ENCODE measurements at regions not wholly inside any gene's neighbourhood (a gene's known extent, or its start where the extent isn't known, plus 50 kb on each side); places are given as distances from the start of the nearest gene placed in this dataset.

DNA sequence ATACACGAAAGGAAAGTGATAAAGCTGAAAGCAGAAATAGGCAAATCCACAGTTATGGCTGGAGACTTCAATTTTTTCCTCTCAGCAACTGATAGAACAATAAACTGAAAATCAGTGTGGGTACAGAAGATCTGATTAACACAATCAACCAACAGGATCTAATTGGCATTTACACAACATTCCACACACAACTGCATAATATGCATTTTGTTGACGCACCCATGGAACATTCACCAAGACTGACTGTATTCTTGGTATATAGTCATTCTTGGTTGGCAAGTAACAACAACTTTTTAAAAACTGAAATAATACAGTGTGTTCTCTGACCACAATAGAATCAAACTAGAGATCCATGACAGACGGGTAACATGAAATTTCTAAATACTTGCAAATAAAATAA, 218.7 kb upstream of the S1PR3 start:
- WGBS, 3 donors, result 63 to 88% (median 77%) methylated on average over 3 of the region's 3 CpGs
- no peaks in the 10 kb centered on the region for H3K27me3 ChIP-seq (ENCODE audit: insufficient read depth in 3 of 3, low read length in 2 of 3)
- TF ChIP-seq, protein P1, sequence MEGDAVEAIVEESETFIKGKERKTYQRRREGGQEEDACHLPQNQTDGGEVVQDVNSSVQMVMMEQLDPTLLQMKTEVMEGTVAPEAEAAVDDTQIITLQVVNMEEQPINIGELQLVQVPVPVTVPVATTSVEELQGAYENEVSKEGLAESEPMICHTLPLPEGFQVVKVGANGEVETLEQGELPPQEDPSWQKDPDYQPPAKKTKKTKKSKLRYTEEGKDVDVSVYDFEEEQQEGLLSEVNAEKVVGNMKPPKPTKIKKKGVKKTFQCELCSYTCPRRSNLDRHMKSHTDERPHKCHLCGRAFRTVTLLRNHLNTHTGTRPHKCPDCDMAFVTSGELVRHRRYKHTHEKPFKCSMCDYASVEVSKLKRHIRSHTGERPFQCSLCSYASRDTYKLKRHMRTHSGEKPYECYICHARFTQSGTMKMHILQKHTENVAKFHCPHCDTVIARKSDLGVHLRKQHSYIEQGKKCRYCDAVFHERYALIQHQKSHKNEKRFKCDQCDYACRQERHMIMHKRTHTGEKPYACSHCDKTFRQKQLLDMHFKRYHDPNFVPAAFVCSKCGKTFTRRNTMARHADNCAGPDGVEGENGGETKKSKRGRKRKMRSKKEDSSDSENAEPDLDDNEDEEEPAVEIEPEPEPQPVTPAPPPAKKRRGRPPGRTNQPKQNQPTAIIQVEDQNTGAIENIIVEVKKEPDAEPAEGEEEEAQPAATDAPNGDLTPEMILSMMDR (IDR thresholded peaks at IDR 0.05), result no peak
- no peaks in the 10 kb centered on the region for H3K4me1 ChIP-seq
- intact Hi-C loops (cut with DNase I), result no loop called here
- H3K27ac ChIP-seq, result no peak overlapping the region
- no peak overlapping the region for H3K4me3 ChIP-seq
- no peaks in the 10 kb centered on the region for H3K9me3 ChIP-seq
- no peak for ATAC-seq
- no peak for DNase-seq
- H3K36me3 ChIP-seq (ENCODE audit: insufficient read depth in 1 of 2, low read depth in 1 of 2), result no peaks in the 10 kb centered on the region

DNA sequence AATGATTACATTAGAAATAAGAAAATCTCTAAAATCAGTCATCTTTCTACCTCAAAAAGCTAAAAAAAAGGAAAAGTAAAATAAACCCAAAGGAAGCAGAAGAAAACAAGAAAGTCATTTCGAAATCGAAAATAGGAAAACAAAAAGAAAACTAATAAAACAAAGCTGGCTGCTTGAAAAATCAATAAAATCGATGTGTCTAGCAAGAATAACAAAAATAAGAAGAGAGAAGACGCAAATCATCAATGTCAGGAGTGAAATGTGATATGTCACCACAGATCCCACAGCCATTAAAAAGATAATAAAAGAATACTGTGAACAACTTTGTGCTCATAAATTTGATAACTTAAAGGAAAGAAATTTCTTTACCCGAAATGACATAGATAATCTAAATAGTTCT, 218.1 kb upstream of the S1PR3 start:
- no peak for DNase-seq
- TF ChIP-seq, protein P1 (IDR thresholded peaks at IDR 0.05), result no peak
- intact Hi-C loops (cut with DNase I), result no loop called here
- Histone ChIP-seq H3K36me3 (ENCODE audit: insufficient read depth in 1 of 2, low read depth in 1 of 2) (no peaks in the 10 kb centered on the region), H3K4me1 (no peaks in the 10 kb centered on the region), H3K4me3 (no peak overlapping the region), H3K27ac (no peak overlapping the region), H3K9me3 (no peaks in the 10 kb centered on the region), H3K27me3 (ENCODE audit: insufficient read depth in 3 of 3, low read length in 2 of 3) (no peaks in the 10 kb centered on the region)
- ATAC-seq, result no peak
- whole genome bisulfite sequencing, 3 donors, result 77 to 82% (median 81%) methylated on average over 5 of the region's 5 CpGs

DNA sequence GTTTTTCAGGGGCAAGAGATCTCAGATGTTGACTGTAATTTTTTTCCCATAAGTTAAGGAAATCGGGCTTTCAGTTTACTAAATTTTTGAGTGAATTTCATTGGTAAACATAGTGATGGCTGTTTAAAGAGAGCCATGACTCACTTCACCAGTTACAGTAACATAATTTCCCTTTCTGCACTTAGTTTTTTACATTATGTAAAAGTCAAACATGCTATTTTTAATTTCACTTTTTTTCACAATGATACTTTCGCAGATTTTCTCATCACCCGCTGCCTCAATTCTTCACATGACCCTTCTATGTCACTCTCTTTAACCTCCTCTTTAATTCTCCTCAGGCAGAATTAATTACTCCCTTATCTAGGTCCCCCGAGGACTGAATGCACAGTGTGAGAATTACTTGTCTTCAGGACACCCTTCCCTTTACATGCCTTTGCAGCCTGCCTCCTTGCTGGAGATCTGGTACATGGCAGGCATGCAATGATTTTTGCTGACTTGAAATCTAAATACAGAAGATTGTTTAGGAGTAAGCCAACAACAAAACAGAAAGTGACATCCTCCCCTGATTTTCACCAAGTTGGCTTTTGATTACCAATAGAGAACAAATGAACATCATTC, 217.5 kb upstream of the S1PR3 start:
- intact Hi-C loops (cut with DNase I), result no loop called here
- ATAC-seq (no peak), DNase-seq (no peak)
- 78 to 80% (median 78%) methylated on average over 4 of the region's 4 CpGs for WGBS, 3 donors
- Histone ChIP-seq H3K36me3 (ENCODE audit: insufficient read depth in 1 of 2, low read depth in 1 of 2) (no peaks in the 10 kb centered on the region), H3K27me3 (ENCODE audit: insufficient read depth in 3 of 3, low read length in 2 of 3) (no peaks in the 10 kb centered on the region), H3K4me1 (no peaks in the 10 kb centered on the region), H3K9me3 (no peaks in the 10 kb centered on the region), H3K4me3 (no peak overlapping the region), H3K27ac (no peak overlapping the region)
- TF ChIP-seq, protein P1 (IDR thresholded peaks at IDR 0.05), result no peak

GRCh38 chr9:88775037-88775471, 216.2 kb upstream of the S1PR3 start:
- Histone ChIP-seq H3K4me3 (no peak overlapping the region), H3K27me3 (ENCODE audit: insufficient read depth in 3 of 3, low read length in 2 of 3) (no peaks in the 10 kb centered on the region), H3K9me3 (no peaks in the 10 kb centered on the region), H3K36me3 (ENCODE audit: insufficient read depth in 1 of 2, low read depth in 1 of 2) (no peaks in the 10 kb centered on the region), H3K27ac (no peak overlapping the region), H3K4me1 (no peaks in the 10 kb centered on the region)
- TF ChIP-seq, protein P1 (IDR thresholded peaks at IDR 0.05), result no peak
- 81 to 90% (median 84%) methylated on average over 1 of the region's 1 CpG for WGBS, 3 donors
- DNase-seq (no peak), ATAC-seq (peak in 1 of 4 donors; percentile 44)
- intact Hi-C loops (cut with DNase I), result no loop called here

- H3K27me3 ChIP-seq (ENCODE audit: insufficient read depth in 3 of 3, low read length in 2 of 3), result no peaks in the 10 kb centered on the region
- ATAC-seq, result no peak
- intact Hi-C loops (cut with DNase I), result no loop called here
- WGBS, 3 donors, result 87 to 90% (median 89%) methylated on average over 6 of the region's 6 CpGs
- H3K4me1 ChIP-seq, result no peaks in the 10 kb centered on the region
- no peak for DNase-seq
- no peaks in the 10 kb centered on the region for H3K36me3 ChIP-seq (ENCODE audit: insufficient read depth in 1 of 2, low read depth in 1 of 2)
- no peaks in the 10 kb centered on the region for H3K9me3 ChIP-seq
- no peak overlapping the region for H3K4me3 ChIP-seq
- TF ChIP-seq, protein P1 (IDR thresholded peaks at IDR 0.05), result no peak
- no peak overlapping the region for H3K27ac ChIP-seq
Measured at GRCh38 chr9:88775559-88775958, 215.7 kb upstream of the S1PR3 start.
